ENCODE measurements at regions not wholly inside any gene's neighbourhood (a gene's known extent, or its start where the extent isn't known, plus 50 kb on each side); places are given as distances from the start of the nearest gene placed in this dataset.

DNA sequence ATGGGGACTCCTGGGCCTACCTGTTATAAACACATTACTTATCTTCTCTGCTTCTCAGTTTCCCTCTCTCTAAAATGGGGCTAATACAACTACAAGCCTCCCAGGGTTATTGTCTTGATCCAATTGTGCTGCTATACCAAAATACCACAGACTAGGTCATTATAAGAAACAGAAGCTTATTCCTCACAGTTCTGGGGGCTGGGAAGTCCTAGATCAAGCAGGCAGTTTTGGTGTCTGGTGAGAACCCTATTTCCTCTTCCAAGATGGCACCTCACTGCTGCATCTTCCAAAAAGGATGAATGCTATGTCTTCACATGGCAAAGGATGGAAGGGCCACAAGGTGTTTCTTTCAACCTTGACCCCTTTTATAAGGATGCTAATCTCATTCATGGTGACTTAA, 732.9 kb upstream of the TBX3 start:
- TF ChIP-seq, protein P1, sequence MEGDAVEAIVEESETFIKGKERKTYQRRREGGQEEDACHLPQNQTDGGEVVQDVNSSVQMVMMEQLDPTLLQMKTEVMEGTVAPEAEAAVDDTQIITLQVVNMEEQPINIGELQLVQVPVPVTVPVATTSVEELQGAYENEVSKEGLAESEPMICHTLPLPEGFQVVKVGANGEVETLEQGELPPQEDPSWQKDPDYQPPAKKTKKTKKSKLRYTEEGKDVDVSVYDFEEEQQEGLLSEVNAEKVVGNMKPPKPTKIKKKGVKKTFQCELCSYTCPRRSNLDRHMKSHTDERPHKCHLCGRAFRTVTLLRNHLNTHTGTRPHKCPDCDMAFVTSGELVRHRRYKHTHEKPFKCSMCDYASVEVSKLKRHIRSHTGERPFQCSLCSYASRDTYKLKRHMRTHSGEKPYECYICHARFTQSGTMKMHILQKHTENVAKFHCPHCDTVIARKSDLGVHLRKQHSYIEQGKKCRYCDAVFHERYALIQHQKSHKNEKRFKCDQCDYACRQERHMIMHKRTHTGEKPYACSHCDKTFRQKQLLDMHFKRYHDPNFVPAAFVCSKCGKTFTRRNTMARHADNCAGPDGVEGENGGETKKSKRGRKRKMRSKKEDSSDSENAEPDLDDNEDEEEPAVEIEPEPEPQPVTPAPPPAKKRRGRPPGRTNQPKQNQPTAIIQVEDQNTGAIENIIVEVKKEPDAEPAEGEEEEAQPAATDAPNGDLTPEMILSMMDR (IDR thresholded peaks at IDR 0.05; ENCODE audit: extremely low read depth, missing control alignments) = no peak
- no peak for DNase-seq (ENCODE audit: low spot score)

DNA sequence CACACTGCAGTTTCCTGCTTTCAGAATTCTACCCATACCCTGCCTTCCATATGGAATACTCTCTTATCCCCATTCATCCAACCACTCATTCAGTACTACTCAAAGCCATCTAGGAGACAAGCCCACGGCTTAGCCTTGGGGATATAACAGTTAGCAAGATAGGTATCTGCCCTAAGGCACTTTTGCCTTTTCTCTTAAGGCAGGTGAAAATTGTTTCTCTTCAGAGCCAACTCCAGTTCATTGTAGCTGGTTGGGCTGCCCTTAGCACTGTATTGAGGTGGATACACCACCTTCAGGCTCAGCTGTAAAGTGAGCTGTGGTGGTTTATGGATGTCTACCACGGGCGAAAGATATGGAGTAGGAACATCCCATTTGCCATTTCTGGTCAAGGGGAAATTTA, 729.7 kb upstream of the TBX3 start:
- TF ChIP-seq, protein P1 (IDR thresholded peaks at IDR 0.05; ENCODE audit: extremely low read depth, missing control alignments) = no peak
- DNase-seq (ENCODE audit: low spot score) = no peak

DNA sequence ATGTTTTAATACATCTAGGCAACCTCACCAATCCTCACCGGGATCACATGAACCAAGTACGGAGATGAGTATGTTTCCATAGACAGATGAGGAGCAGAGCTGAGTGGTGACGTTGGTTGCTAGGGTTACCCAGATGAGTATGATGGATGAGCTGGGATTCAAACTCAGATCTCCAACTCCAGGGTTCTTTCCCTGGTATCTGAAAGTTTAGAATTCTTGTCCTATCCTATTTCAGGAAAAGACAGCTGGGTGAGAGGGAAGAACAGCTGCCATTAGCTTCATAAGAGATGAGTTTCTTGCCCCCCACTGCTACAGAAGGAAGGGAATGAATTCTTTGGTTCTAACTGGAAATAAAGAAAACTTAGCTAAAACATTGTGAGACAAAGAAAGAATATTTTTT, 728.9 kb upstream of the TBX3 start:
- TF ChIP-seq, protein P1 (IDR thresholded peaks at IDR 0.05; ENCODE audit: extremely low read depth, missing control alignments) = no peak
- DNase-seq (ENCODE audit: low spot score) = no peak

- TF ChIP-seq, protein P1 (IDR thresholded peaks at IDR 0.05; ENCODE audit: extremely low read depth, missing control alignments) = no peak
- no peak for DNase-seq (ENCODE audit: low spot score)
These were observed 727.1 kb upstream of the TBX3 start for GRCh38 chr12:115411121-115411520.

DNA sequence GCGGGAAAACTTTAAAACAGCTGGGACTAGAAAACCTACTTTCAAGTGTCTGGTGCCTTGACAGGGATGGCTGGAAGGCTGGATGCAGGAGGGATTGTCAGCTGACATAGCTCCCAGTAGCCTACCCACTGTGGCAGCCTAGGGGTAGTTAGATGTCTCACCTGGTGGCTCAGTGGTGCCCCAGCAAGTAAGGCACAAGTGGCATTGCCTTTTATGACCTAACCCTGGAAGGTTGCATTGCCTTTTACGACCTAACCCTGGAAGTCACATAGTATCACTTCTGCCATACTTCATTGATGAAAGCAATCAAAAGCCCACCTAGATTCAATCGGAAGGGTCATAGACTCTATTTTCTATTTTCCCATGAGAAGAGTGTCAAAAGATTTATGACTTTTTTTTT, 724.7 kb upstream of the TBX3 start:
- TF ChIP-seq, protein P1 (IDR thresholded peaks at IDR 0.05; ENCODE audit: extremely low read depth, missing control alignments) = no peak
- DNase-seq (ENCODE audit: low spot score) = no peak

DNA sequence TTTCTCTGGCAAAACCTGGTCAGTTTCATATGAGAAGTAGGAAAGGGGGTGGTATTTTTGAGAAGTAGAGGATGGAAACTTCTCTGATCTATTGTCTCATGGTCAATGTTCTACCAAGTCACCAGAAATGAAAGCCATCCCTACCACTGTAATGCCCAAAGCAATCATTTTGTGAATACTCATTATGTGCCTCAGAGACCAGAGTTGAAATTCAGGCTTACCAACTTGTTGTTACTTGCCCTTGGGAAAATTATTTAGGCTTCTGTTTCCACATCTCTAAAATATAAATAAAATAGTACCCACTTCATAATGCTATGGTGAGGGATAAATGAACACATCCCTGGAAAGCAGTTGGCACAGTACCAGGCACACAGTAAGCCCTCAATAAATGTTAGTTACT, 723.7 kb upstream of the TBX3 start:
- no peak for DNase-seq (ENCODE audit: low spot score)

DNA sequence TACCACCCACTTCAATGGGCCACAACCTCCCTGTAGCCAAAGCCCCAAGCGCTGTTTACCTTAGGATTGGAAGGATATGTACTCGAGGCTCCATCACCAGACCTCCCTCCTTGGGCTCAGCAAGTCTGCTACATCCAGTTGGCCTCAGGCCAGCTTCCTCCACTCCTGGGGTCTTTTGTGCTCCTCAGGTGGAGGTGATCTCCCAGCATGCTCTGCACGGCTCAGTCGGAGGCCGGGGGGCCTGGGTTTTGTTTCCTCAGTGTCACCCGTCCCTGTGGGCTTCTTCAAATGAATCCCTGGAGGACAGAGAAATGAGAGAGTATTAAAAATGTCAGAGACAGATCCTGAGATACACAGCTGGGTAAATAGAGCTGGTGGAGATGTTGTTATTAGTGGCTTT, 723.1 kb upstream of the TBX3 start:
- TF ChIP-seq, protein P1 (IDR thresholded peaks at IDR 0.05; ENCODE audit: extremely low read depth, missing control alignments) = no peak
- DNase-seq (ENCODE audit: low spot score) = no peak

More for the DNA sequence above, 723.7 kb upstream of the TBX3 start:
- TF ChIP-seq, protein P1 (IDR thresholded peaks at IDR 0.05; ENCODE audit: extremely low read depth, missing control alignments) = no peak

All from GM20000 (cell line).